H54 (cell line): ENCODE measurements at regions not wholly inside any gene's neighbourhood (a gene's known extent, or its start where the extent isn't known, plus 50 kb on each side); places are given as distances from the start of the nearest gene placed in this dataset.

Experiments
- DNase-seq: peaks from one replicate; pipeline ENCODE4 v3.0.0; 2011; ENCODE audit warnings: low spot score, mixed read lengths; ENCODE audit not compliant: insufficient read length
- FAIRE-seq: peaks from 3 replicates; lab custom pipeline; 2011; peaks lifted over from hg19 to GRCh38; lab: Jason Lieb, UNC
- POLR2A ChIP-seq: IDR thresholded peaks from 2 replicates; pipeline ENCODE4 v1.6.1; 2011; ENCODE audit warnings: low read depth, mild to moderate bottlenecking, low read length

GRCh38 chr6:137815692-137816091, 51.4 kb upstream of the TNFAIP3 start:
- no peak for TF ChIP-seq POLR2A
- no peak for FAIRE-seq

GRCh38 chr6:137816133-137816579, 50.9 kb upstream of the TNFAIP3 start:
- DNase-seq (no peak), FAIRE-seq (no peak)
- TF ChIP-seq POLR2A: no peak

More at GRCh38 chr6:137815692-137816091, 51.4 kb upstream of the TNFAIP3 start:
- DNase-seq: no peak

- no peak for TF ChIP-seq POLR2A
- FAIRE-seq (no peak), DNase-seq (no peak)
Observed at GRCh38 chr6:137816688-137817618, 50.1 kb upstream of the TNFAIP3 start.
